ENCODE measurements at regions not wholly inside any gene's neighbourhood (a gene's known extent, or its start where the extent isn't known, plus 50 kb on each side); places are given as distances from the start of the nearest gene placed in this dataset.

- Mint-ChIP-seq H3K9me3 (no peaks in the 10 kb centered on the region), H3K4me3 (no peak overlapping the region), H3K27ac (no peak overlapping the region), H3K36me3 (ENCODE audit: low read depth) (no peaks in the 10 kb centered on the region), H3K4me1 (ENCODE audit: low read depth) (no peaks in the 10 kb centered on the region), H3K27me3 (ENCODE audit: low read depth) (no peaks in the 10 kb centered on the region)
- intact Hi-C loops (cut with micrococcal nuclease) = no loop called here
- CTCF ChIA-PET = no interaction called here
- DNase-seq = no peak
Observed at GRCh38 chr17:27230996-27231395, 62.9 kb upstream of the WSB1 start.

- intact Hi-C loops (cut with micrococcal nuclease) = no loop called here
- no peaks in the 10 kb centered on the region for H3K36me3 Mint-ChIP-seq (ENCODE audit: low read depth)
- H3K27ac Mint-ChIP-seq = no peak overlapping the region
- no peaks in the 10 kb centered on the region for H3K4me1 Mint-ChIP-seq (ENCODE audit: low read depth)
- H3K27me3 Mint-ChIP-seq (ENCODE audit: low read depth) = no peaks in the 10 kb centered on the region
- H3K9me3 Mint-ChIP-seq = no peaks in the 10 kb centered on the region
- CTCF ChIA-PET = no interaction called here
- no peak for DNase-seq
- H3K4me3 Mint-ChIP-seq = no peak overlapping the region
Observed at GRCh38 chr17:27232328-27232727, 61.6 kb upstream of the WSB1 start.

GRCh38 chr17:27233059-27233458, 60.9 kb upstream of the WSB1 start:
- Mint-ChIP-seq H3K27me3 (ENCODE audit: low read depth) (no peaks in the 10 kb centered on the region), H3K27ac (no peak overlapping the region), H3K4me3 (no peak overlapping the region), H3K36me3 (ENCODE audit: low read depth) (no peaks in the 10 kb centered on the region), H3K9me3 (no peaks in the 10 kb centered on the region), H3K4me1 (ENCODE audit: low read depth) (no peaks in the 10 kb centered on the region)
- CTCF ChIA-PET = interaction anchor here (1.8 kb wide), 1 partner anchor 100 kb away, joined by 6 read pairs; no protein-coding TSS in a partner anchor
- DNase-seq = no peak
- intact Hi-C loops (cut with micrococcal nuclease) = no loop called here

- CTCF ChIA-PET = interaction anchor here (1.8 kb wide), 1 partner anchor 99 kb away, joined by 6 read pairs; no protein-coding TSS in a partner anchor
- intact Hi-C loops (cut with micrococcal nuclease) = no loop called here
- Mint-ChIP-seq H3K27me3 (ENCODE audit: low read depth) (no peaks in the 10 kb centered on the region), H3K4me3 (no peak overlapping the region), H3K9me3 (no peaks in the 10 kb centered on the region), H3K27ac (no peak overlapping the region), H3K4me1 (ENCODE audit: low read depth) (peaks cover 5% of the 10 kb centered on the region), H3K36me3 (ENCODE audit: low read depth) (no peaks in the 10 kb centered on the region)
- DNase-seq = no peak
Observed at GRCh38 chr17:27233776-27234175, 60.1 kb upstream of the WSB1 start.

- Mint-ChIP-seq H3K9me3 (no peaks in the 10 kb centered on the region), H3K36me3 (ENCODE audit: low read depth) (no peaks in the 10 kb centered on the region), H3K4me3 (no peak overlapping the region), H3K27me3 (ENCODE audit: low read depth) (no peaks in the 10 kb centered on the region), H3K27ac (no peak overlapping the region), H3K4me1 (ENCODE audit: low read depth) (peaks cover 13% of the 10 kb centered on the region)
- intact Hi-C loops (cut with micrococcal nuclease) = loop anchor here (1.0 to 5.0 kb wide), 5 partner anchors 95 to 520 kb away; no protein-coding TSS in a partner anchor
- CTCF ChIA-PET = interaction anchor here (0.6 to 5.2 kb wide), 49 partner anchors 9 to 1018 kb away, joined by 3 to 110 read pairs (median 5); partner anchors contain the start of gene WSB1
- DNase-seq = peak; percentile 90
Observed at GRCh38 chr17:27236717-27237315, 57.1 kb upstream of the WSB1 start.

GRCh38 chr17:27237890-27238289, 56.0 kb upstream of the WSB1 start:
- Mint-ChIP-seq H3K4me1 (ENCODE audit: low read depth) (peaks cover 13% of the 10 kb centered on the region), H3K27me3 (ENCODE audit: low read depth) (no peaks in the 10 kb centered on the region), H3K9me3 (no peaks in the 10 kb centered on the region), H3K36me3 (ENCODE audit: low read depth) (no peaks in the 10 kb centered on the region), H3K27ac (no peak overlapping the region), H3K4me3 (no peak overlapping the region)
- DNase-seq = no peak
- intact Hi-C loops (cut with micrococcal nuclease) = loop anchor here (5.0 kb wide), 1 partner anchor 519 kb away; no protein-coding TSS in a partner anchor
- CTCF ChIA-PET = interaction anchor here (0.7 to 5.2 kb wide), 18 partner anchors 8 to 519 kb away, joined by 3 to 110 read pairs (median 8); partner anchors contain the start of gene WSB1

- intact Hi-C loops (cut with micrococcal nuclease) = loop anchor here (1.0 to 5.0 kb wide), 2 partner anchors 412 to 518 kb away; no protein-coding TSS in a partner anchor
- CTCF ChIA-PET = interaction anchor here (0.7 to 5.2 kb wide), 9 partner anchors 12 to 518 kb away, joined by 3 to 110 read pairs (median 5); partner anchors contain the start of gene WSB1
- no peak overlapping the region for H3K4me3 Mint-ChIP-seq
- no peaks in the 10 kb centered on the region for H3K27me3 Mint-ChIP-seq (ENCODE audit: low read depth)
- no peaks in the 10 kb centered on the region for H3K36me3 Mint-ChIP-seq (ENCODE audit: low read depth)
- DNase-seq = peak; percentile 61
- H3K27ac Mint-ChIP-seq = peak overlapping the region; percentile 24
- peaks cover 13% of the 10 kb centered on the region for H3K4me1 Mint-ChIP-seq (ENCODE audit: low read depth)
- H3K9me3 Mint-ChIP-seq = no peaks in the 10 kb centered on the region
Observed at GRCh38 chr17:27239046-27239445, 54.9 kb upstream of the WSB1 start.

GRCh38 chr17:27239584-27239983, 54.3 kb upstream of the WSB1 start:
- no peaks in the 10 kb centered on the region for H3K27me3 Mint-ChIP-seq (ENCODE audit: low read depth)
- H3K36me3 Mint-ChIP-seq (ENCODE audit: low read depth) = no peaks in the 10 kb centered on the region
- intact Hi-C loops (cut with micrococcal nuclease) = loop anchor here (1.0 to 5.0 kb wide), 2 partner anchors 412 to 518 kb away; no protein-coding TSS in a partner anchor
- no peak overlapping the region for H3K27ac Mint-ChIP-seq
- DNase-seq = no peak
- H3K9me3 Mint-ChIP-seq = no peaks in the 10 kb centered on the region
- CTCF ChIA-PET = interaction anchor here (0.9 to 5.2 kb wide), 5 partner anchors 56 to 517 kb away, joined by 3 to 110 read pairs (median 27); partner anchors contain the start of gene WSB1
- H3K4me3 Mint-ChIP-seq = no peak overlapping the region
- H3K4me1 Mint-ChIP-seq (ENCODE audit: low read depth) = peaks cover 13% of the 10 kb centered on the region

GRCh38 chr17:27240086-27240801, 53.7 kb upstream of the WSB1 start:
- Mint-ChIP-seq H3K4me1 (ENCODE audit: low read depth) (peaks cover 13% of the 10 kb centered on the region), H3K4me3 (no peak overlapping the region), H3K27me3 (ENCODE audit: low read depth) (no peaks in the 10 kb centered on the region), H3K9me3 (no peaks in the 10 kb centered on the region), H3K36me3 (ENCODE audit: low read depth) (no peaks in the 10 kb centered on the region), H3K27ac (no peak overlapping the region)
- intact Hi-C loops (cut with micrococcal nuclease) = no loop called here
- CTCF ChIA-PET = interaction anchor here (1.5 to 5.2 kb wide), 3 partner anchors 93 to 114 kb away, joined by 5 to 110 read pairs (median 12); no protein-coding TSS in a partner anchor
- DNase-seq = no peak

- CTCF ChIA-PET = interaction anchor here (1.5 to 2.5 kb wide), 2 partner anchors 92 to 114 kb away, joined by 5 to 12 read pairs; no protein-coding TSS in a partner anchor
- Mint-ChIP-seq H3K27ac (no peak overlapping the region), H3K4me1 (ENCODE audit: low read depth) (peaks cover 13% of the 10 kb centered on the region), H3K4me3 (no peak overlapping the region), H3K9me3 (no peaks in the 10 kb centered on the region), H3K27me3 (ENCODE audit: low read depth) (no peaks in the 10 kb centered on the region), H3K36me3 (ENCODE audit: low read depth) (no peaks in the 10 kb centered on the region)
- DNase-seq = no peak
- intact Hi-C loops (cut with micrococcal nuclease) = no loop called here
Observed at GRCh38 chr17:27240802-27241155, 53.1 kb upstream of the WSB1 start.

GRCh38 chr17:27241346-27241946, 52.5 kb upstream of the WSB1 start:
- DNase-seq = no peak
- Mint-ChIP-seq H3K27ac (no peak overlapping the region), H3K4me3 (no peak overlapping the region), H3K27me3 (ENCODE audit: low read depth) (no peaks in the 10 kb centered on the region), H3K9me3 (no peaks in the 10 kb centered on the region), H3K36me3 (ENCODE audit: low read depth) (no peaks in the 10 kb centered on the region), H3K4me1 (ENCODE audit: low read depth) (peaks cover 13% of the 10 kb centered on the region)
- CTCF ChIA-PET = interaction anchor here (1.5 to 2.5 kb wide), 2 partner anchors 92 to 113 kb away, joined by 5 to 12 read pairs; no protein-coding TSS in a partner anchor
- intact Hi-C loops (cut with micrococcal nuclease) = no loop called here

- intact Hi-C loops (cut with micrococcal nuclease) = no loop called here
- Mint-ChIP-seq H3K36me3 (ENCODE audit: low read depth) (no peaks in the 10 kb centered on the region), H3K27ac (no peak overlapping the region), H3K9me3 (no peaks in the 10 kb centered on the region), H3K4me3 (no peak overlapping the region), H3K4me1 (ENCODE audit: low read depth) (peaks cover 13% of the 10 kb centered on the region), H3K27me3 (ENCODE audit: low read depth) (no peaks in the 10 kb centered on the region)
- DNase-seq = no peak
- CTCF ChIA-PET = interaction anchor here (2.5 kb wide), 1 partner anchor 90 kb away, joined by 12 read pairs; no protein-coding TSS in a partner anchor
Observed at GRCh38 chr17:27242951-27243350, 51.0 kb upstream of the WSB1 start.

All from activated naive CD4-positive, alpha-beta T cell treated with anti-CD3 and anti-CD28 coated beads for 36 hours (primary cell).